ENCODE measurements at regions not wholly inside any gene's neighbourhood (a gene's known extent, or its start where the extent isn't known, plus 50 kb on each side); places are given as distances from the start of the nearest gene placed in this dataset.
A peak's percentile ranks its signal among the peaks of the same experiment; 100 is the strongest.

- peaks cover 18% of the 10 kb centered on the region for H3K4me1 ChIP-seq (ENCODE audit: insufficient read depth, low read length)
- H3K4me3 ChIP-seq (ENCODE audit: low read length) = no peak overlapping the region
- H3K9me3 ChIP-seq (ENCODE audit: low read length) = no peaks in the 10 kb centered on the region
- H3K36me3 ChIP-seq (ENCODE audit: insufficient read depth, low read length) = no peaks in the 10 kb centered on the region
- H3K27me3 ChIP-seq (ENCODE audit: insufficient read depth, low read length) = no peaks in the 10 kb centered on the region
- H2AFZ ChIP-seq (ENCODE audit: low read depth, low read length) = peak overlapping the region; percentile 13
Measured at GRCh38 chr18:34049511-34049910, 175.2 kb downstream of the NOL4 start.

GRCh38 chr18:34048423-34048822, 176.3 kb downstream of the NOL4 start:
- Histone ChIP-seq H3K36me3 (ENCODE audit: insufficient read depth, low read length) (no peaks in the 10 kb centered on the region), H3K27me3 (ENCODE audit: insufficient read depth, low read length) (no peaks in the 10 kb centered on the region), H2AFZ (ENCODE audit: low read depth, low read length) (peak overlapping the region; percentile 3), H3K4me3 (ENCODE audit: low read length) (no peak overlapping the region), H3K9me3 (ENCODE audit: low read length) (no peaks in the 10 kb centered on the region), H3K4me1 (ENCODE audit: insufficient read depth, low read length) (peaks cover 18% of the 10 kb centered on the region)

GRCh38 chr18:34042423-34043146, 182.1 kb downstream of the NOL4 start:
- H3K4me1 ChIP-seq (ENCODE audit: insufficient read depth, low read length) = peaks cover 8% of the 10 kb centered on the region
- no peak overlapping the region for H2AFZ ChIP-seq (ENCODE audit: low read depth, low read length)
- no peak overlapping the region for H3K4me3 ChIP-seq (ENCODE audit: low read length)
- H3K9me3 ChIP-seq (ENCODE audit: low read length) = no peaks in the 10 kb centered on the region
- no peaks in the 10 kb centered on the region for H3K27me3 ChIP-seq (ENCODE audit: insufficient read depth, low read length)
- no peaks in the 10 kb centered on the region for H3K36me3 ChIP-seq (ENCODE audit: insufficient read depth, low read length)

DNA sequence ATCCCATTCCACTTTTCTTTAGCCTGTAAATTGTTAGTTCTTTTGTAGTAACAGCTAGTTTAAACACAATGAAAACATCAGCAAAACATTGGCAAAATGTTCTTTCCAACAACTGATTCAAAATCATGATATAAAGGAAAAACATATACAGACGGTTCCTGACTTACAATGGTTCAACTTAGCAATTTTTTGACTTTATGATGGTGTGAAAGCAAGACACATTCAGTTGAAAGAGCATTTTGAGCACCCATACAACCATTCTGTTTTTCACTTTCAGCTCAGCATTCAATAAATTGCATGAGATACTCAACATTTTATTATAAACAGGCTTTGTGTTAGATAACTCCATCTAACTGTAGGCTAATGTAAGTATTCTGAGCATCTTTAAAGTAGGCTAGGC, 185.1 kb downstream of the NOL4 start:
- no peaks in the 10 kb centered on the region for H3K9me3 ChIP-seq (ENCODE audit: low read length)
- H3K4me3 ChIP-seq (ENCODE audit: low read length) = no peak overlapping the region
- no peaks in the 10 kb centered on the region for H3K27me3 ChIP-seq (ENCODE audit: insufficient read depth, low read length)
- peak overlapping the region; percentile 76 for H2AFZ ChIP-seq (ENCODE audit: low read depth, low read length)
- H3K4me1 ChIP-seq (ENCODE audit: insufficient read depth, low read length) = peaks cover 8% of the 10 kb centered on the region
- no peaks in the 10 kb centered on the region for H3K36me3 ChIP-seq (ENCODE audit: insufficient read depth, low read length)

GRCh38 chr18:34039201-34039600, 185.5 kb downstream of the NOL4 start:
- H3K36me3 ChIP-seq (ENCODE audit: insufficient read depth, low read length) = no peaks in the 10 kb centered on the region
- peaks cover 8% of the 10 kb centered on the region for H3K4me1 ChIP-seq (ENCODE audit: insufficient read depth, low read length)
- H3K9me3 ChIP-seq (ENCODE audit: low read length) = no peaks in the 10 kb centered on the region
- no peaks in the 10 kb centered on the region for H3K27me3 ChIP-seq (ENCODE audit: insufficient read depth, low read length)
- peak overlapping the region; percentile 76 for H2AFZ ChIP-seq (ENCODE audit: low read depth, low read length)
- no peak overlapping the region for H3K4me3 ChIP-seq (ENCODE audit: low read length)

GRCh38 chr18:34038086-34038485, 186.6 kb downstream of the NOL4 start:
- no peaks in the 10 kb centered on the region for H3K27me3 ChIP-seq (ENCODE audit: insufficient read depth, low read length)
- H3K4me3 ChIP-seq (ENCODE audit: low read length) = no peak overlapping the region
- no peaks in the 10 kb centered on the region for H3K36me3 ChIP-seq (ENCODE audit: insufficient read depth, low read length)
- H3K9me3 ChIP-seq (ENCODE audit: low read length) = peaks cover 2% of the 10 kb centered on the region
- peaks cover 8% of the 10 kb centered on the region for H3K4me1 ChIP-seq (ENCODE audit: insufficient read depth, low read length)
- no peak overlapping the region for H2AFZ ChIP-seq (ENCODE audit: low read depth, low read length)

GRCh38 chr18:34033968-34034367, 190.7 kb downstream of the NOL4 start:
- Histone ChIP-seq H2AFZ (ENCODE audit: low read depth, low read length) (no peak overlapping the region), H3K27me3 (ENCODE audit: insufficient read depth, low read length) (no peaks in the 10 kb centered on the region), H3K9me3 (ENCODE audit: low read length) (peaks cover 3% of the 10 kb centered on the region)

GRCh38 chr18:34031810-34032209, 192.9 kb downstream of the NOL4 start:
- Histone ChIP-seq H3K4me3 (ENCODE audit: low read length) (no peak overlapping the region), H2AFZ (ENCODE audit: low read depth, low read length) (no peak overlapping the region), H3K27me3 (ENCODE audit: insufficient read depth, low read length) (no peaks in the 10 kb centered on the region), H3K36me3 (ENCODE audit: insufficient read depth, low read length) (no peaks in the 10 kb centered on the region), H3K4me1 (ENCODE audit: insufficient read depth, low read length) (no peaks in the 10 kb centered on the region), H3K9me3 (ENCODE audit: low read length) (peaks cover 3% of the 10 kb centered on the region)

More at GRCh38 chr18:34033968-34034367, 190.7 kb downstream of the NOL4 start:
- no peak overlapping the region for H3K4me3 ChIP-seq (ENCODE audit: low read length)
- no peaks in the 10 kb centered on the region for H3K4me1 ChIP-seq (ENCODE audit: insufficient read depth, low read length)
- H3K36me3 ChIP-seq (ENCODE audit: insufficient read depth, low read length) = no peaks in the 10 kb centered on the region

DNA sequence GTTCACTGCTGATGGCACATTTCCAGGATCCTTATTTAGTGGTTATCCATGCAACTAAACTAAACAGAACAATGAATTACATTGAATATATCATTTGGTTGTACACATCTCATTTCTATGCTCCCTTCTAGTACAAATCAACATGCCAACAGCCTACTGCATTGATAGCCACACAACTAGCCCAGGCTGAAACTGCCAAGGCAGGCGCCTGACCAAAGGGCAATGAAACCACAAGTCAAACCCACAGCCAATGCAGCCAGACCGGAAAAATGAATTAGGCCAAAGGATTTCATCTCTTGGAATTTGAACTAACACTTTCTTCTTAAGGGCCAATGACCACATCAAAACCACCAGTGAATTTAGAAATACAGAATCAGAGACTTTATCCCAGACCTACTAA, 196.4 kb downstream of the NOL4 start:
- H3K36me3 ChIP-seq (ENCODE audit: insufficient read depth, low read length) = no peaks in the 10 kb centered on the region

GRCh38 chr18:34025191-34025801, 199.4 kb downstream of the NOL4 start:
- no peak overlapping the region for H2AFZ ChIP-seq (ENCODE audit: low read depth, low read length)
- no peaks in the 10 kb centered on the region for H3K36me3 ChIP-seq (ENCODE audit: insufficient read depth, low read length)
- no peaks in the 10 kb centered on the region for H3K9me3 ChIP-seq (ENCODE audit: low read length)
- H3K4me1 ChIP-seq (ENCODE audit: insufficient read depth, low read length) = no peaks in the 10 kb centered on the region
- H3K4me3 ChIP-seq (ENCODE audit: low read length) = no peak overlapping the region
- no peaks in the 10 kb centered on the region for H3K27me3 ChIP-seq (ENCODE audit: insufficient read depth, low read length)

More for the DNA sequence above, 196.4 kb downstream of the NOL4 start:
- Histone ChIP-seq H3K4me3 (ENCODE audit: low read length) (no peak overlapping the region), H2AFZ (ENCODE audit: low read depth, low read length) (no peak overlapping the region), H3K4me1 (ENCODE audit: insufficient read depth, low read length) (no peaks in the 10 kb centered on the region), H3K9me3 (ENCODE audit: low read length) (peaks cover 1% of the 10 kb centered on the region), H3K27me3 (ENCODE audit: insufficient read depth, low read length) (no peaks in the 10 kb centered on the region)

DNA sequence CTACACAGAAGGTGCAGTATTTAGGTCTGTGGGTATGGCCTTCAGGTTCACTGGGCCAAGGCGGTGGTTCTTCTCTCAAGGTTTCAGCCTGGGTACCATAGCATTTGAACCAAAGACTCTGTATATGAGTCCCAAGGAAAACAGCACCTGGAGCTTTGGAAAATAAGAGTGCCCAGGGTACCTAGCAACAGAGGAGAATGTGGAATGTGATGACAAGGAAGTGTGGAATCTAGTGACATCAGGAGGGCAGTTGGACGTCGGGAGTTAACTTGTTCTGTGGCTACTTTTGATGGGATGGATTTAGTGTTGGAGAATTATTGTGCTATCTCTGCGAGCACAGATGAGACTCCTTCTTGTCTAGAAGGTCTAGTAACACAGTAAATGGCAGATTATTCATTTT, 201.2 kb downstream of the NOL4 start:
- H2AFZ ChIP-seq (ENCODE audit: low read depth, low read length) = no peak overlapping the region
- H3K9me3 ChIP-seq (ENCODE audit: low read length) = no peaks in the 10 kb centered on the region

DNA sequence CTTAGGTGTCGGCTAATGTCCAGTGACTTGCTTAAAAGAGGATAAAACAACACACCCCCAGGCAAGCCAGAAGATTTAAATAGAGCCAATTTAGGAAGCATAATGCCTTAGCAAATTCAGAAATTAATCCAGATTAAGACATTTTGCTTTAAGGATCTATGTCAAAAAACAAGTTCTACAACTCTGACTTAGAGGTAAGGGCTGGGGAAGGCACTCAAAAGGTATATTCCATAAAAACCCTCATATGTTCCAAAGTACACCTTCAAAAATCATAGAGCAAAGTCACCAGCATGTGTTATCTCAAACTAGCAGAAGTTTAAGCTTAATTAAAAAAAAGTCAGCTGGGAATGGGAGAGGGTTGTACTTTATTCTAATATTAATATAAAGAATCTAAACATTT, 206.4 kb downstream of the NOL4 start:
- Histone ChIP-seq H3K4me3 (ENCODE audit: low read length) (no peak overlapping the region), H2AFZ (ENCODE audit: low read depth, low read length) (no peak overlapping the region), H3K27me3 (ENCODE audit: insufficient read depth, low read length) (no peaks in the 10 kb centered on the region), H3K4me1 (ENCODE audit: insufficient read depth, low read length) (no peaks in the 10 kb centered on the region), H3K36me3 (ENCODE audit: insufficient read depth, low read length) (no peaks in the 10 kb centered on the region), H3K9me3 (ENCODE audit: low read length) (no peaks in the 10 kb centered on the region)

More for the DNA sequence above, 201.2 kb downstream of the NOL4 start:
- no peak overlapping the region for H3K4me3 ChIP-seq (ENCODE audit: low read length)
- H3K4me1 ChIP-seq (ENCODE audit: insufficient read depth, low read length) = no peaks in the 10 kb centered on the region
- no peaks in the 10 kb centered on the region for H3K36me3 ChIP-seq (ENCODE audit: insufficient read depth, low read length)
- no peaks in the 10 kb centered on the region for H3K27me3 ChIP-seq (ENCODE audit: insufficient read depth, low read length)

DNA sequence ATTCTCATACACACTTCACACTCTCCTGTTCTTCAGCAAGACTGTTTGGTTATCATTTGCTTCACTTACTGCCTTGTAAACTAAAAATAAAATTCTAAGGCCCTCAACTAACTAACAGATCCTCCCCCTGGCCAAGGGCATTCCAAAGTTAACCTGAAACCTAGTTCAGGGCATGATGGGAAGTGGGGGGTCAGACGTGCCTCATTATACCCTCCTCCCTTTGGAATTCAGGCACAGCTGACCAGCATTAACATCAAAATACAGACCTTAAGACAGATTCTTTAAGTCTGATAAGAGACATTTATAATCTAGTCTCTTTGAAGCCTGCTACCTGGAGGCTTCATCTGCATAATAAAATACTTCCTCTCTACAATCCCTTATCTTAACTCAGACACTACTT, 221.0 kb downstream of the NOL4 start:
- Histone ChIP-seq H3K27me3 (ENCODE audit: insufficient read depth, low read length) (no peaks in the 10 kb centered on the region), H3K9me3 (ENCODE audit: low read length) (no peaks in the 10 kb centered on the region), H3K4me3 (ENCODE audit: low read length) (no peak overlapping the region), H3K36me3 (ENCODE audit: insufficient read depth, low read length) (no peaks in the 10 kb centered on the region), H3K4me1 (ENCODE audit: insufficient read depth, low read length) (no peaks in the 10 kb centered on the region), H2AFZ (ENCODE audit: low read depth, low read length) (no peak overlapping the region)

Measured in neuron (in vitro differentiated cells).